ENCODE measurements at regions not wholly inside any gene's neighbourhood (a gene's known extent, or its start where the extent isn't known, plus 50 kb on each side); places are given as distances from the start of the nearest gene placed in this dataset.

- no peaks in the 10 kb centered on the region for H3K27me3 ChIP-seq
- no peaks in the 10 kb centered on the region for H3K4me1 ChIP-seq (replicated peaks in 1 of 2)
- H3K27ac ChIP-seq = no peak overlapping the region
- no peak for DNase-seq
- no peaks in the 10 kb centered on the region for H3K9me3 ChIP-seq (replicated peaks in 1 of 3)
- no peaks in the 10 kb centered on the region for H3K36me3 ChIP-seq (replicated peaks in 1 of 2)
- TF ChIP-seq CTCF (IDR thresholded peaks at IDR 0.05) = no peak
- no peak for TF ChIP-seq POLR2A (IDR thresholded peaks at IDR 0.05)
- 41 to 52% (median 48%) methylated on average over 3 of the region's 3 CpGs for WGBS, 4 donors
- intact Hi-C loops (cut with DNase I) = no loop called here
- H3K4me3 ChIP-seq = no peak overlapping the region
These were observed 269.9 kb downstream of the TLR4 start for GRCh38 chr9:117974108-117974507.

DNA sequence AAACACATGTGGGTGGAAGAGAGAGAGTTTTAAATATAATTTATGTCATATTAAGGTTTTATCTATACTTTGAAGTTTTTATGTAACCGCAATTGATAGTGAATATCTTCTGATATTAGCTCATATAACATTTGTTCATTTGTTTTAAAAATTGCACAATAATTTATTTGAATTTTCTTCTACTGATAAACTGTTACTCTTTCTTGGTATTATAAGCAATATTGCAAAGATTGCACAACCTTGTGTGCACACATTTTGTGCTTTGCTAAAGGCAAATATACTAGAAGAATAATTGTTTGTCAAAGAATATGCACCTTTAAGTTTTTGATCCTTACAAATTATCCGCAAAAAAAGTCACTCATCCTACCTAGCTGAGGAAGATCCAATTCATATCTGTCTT is 275.7 kb downstream of the TLR4 start:
- Histone ChIP-seq H3K4me3 (no peak overlapping the region), H3K4me1 (replicated peaks in 1 of 2) (no peaks in the 10 kb centered on the region), H3K27me3 (no peaks in the 10 kb centered on the region), H3K9me3 (replicated peaks in 1 of 3) (no peaks in the 10 kb centered on the region), H3K36me3 (replicated peaks in 1 of 2) (no peaks in the 10 kb centered on the region), H3K27ac (no peak overlapping the region)
- 83 to 96% (median 91%) methylated on average over 2 of the region's 2 CpGs for WGBS, 4 donors
- no peak for DNase-seq
- TF ChIP-seq POLR2A (IDR thresholded peaks at IDR 0.05) (no peak), CTCF (IDR thresholded peaks at IDR 0.05) (no peak)
- intact Hi-C loops (cut with DNase I) = no loop called here

GRCh38 chr9:117987945-117988344 is 283.7 kb downstream of the TLR4 start:
- no peaks in the 10 kb centered on the region for H3K27me3 ChIP-seq
- intact Hi-C loops (cut with DNase I) = no loop called here

DNA sequence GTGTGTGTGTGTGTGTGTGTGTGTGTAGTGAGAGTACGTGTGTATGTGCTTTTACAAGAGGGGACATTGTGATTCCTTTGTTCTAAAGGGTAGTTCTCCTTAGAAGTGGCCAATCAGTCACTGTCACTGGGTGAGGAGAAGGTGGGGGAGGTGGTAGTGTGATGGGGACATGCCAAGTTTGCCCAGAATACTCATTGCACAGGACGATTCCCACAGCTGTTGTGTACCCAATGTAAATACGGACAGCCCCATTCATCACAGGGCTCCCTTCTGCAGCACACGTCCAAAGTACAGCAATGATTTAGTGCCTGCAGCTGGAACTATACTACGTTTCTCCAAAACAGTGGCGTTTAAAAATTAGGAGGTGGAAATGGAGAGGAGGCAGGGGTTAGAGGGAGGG is 287.8 kb downstream of the TLR4 start:
- no peaks in the 10 kb centered on the region for H3K9me3 ChIP-seq (replicated peaks in 1 of 3)

More at GRCh38 chr9:117987945-117988344, 283.7 kb downstream of the TLR4 start:
- Histone ChIP-seq H3K4me1 (replicated peaks in 1 of 2) (no peaks in the 10 kb centered on the region), H3K4me3 (no peak overlapping the region), H3K27ac (no peak overlapping the region), H3K36me3 (replicated peaks in 1 of 2) (no peaks in the 10 kb centered on the region), H3K9me3 (replicated peaks in 1 of 3) (no peaks in the 10 kb centered on the region)
- no peak for DNase-seq
- TF ChIP-seq CTCF (IDR thresholded peaks at IDR 0.05) = no peak

More for the DNA sequence above, 287.8 kb downstream of the TLR4 start:
- no peak for DNase-seq
- TF ChIP-seq CTCF (IDR thresholded peaks at IDR 0.05) (no peak), POLR2A (IDR thresholded peaks at IDR 0.05) (no peak)
- H3K4me3 ChIP-seq = no peak overlapping the region
- no peaks in the 10 kb centered on the region for H3K4me1 ChIP-seq (replicated peaks in 1 of 2)
- H3K27ac ChIP-seq = no peak overlapping the region
- no peaks in the 10 kb centered on the region for H3K36me3 ChIP-seq (replicated peaks in 1 of 2)
- 10 to 18% (median 12%) methylated on average over 6 of the region's 6 CpGs for WGBS, 4 donors
- intact Hi-C loops (cut with DNase I) = no loop called here
- no peaks in the 10 kb centered on the region for H3K27me3 ChIP-seq

All from adrenal gland (tissue), 9 donors.